HUES6 (cell line): ENCODE measurements at regions not wholly inside any gene's neighbourhood (a gene's known extent, or its start where the extent isn't known, plus 50 kb on each side); places are given as distances from the start of the nearest gene placed in this dataset.
A peak's percentile ranks its signal among the peaks of the same experiment; 100 is the strongest.

Experiments used
- H3K27ac ChIP-seq: 2 replicates; pipeline ENCODE4 v1.7.0; 2013; ENCODE audit warnings: low read depth, mild to moderate bottlenecking, low read length, inconsistent platforms
- H3K27me3 ChIP-seq: 2 replicates; pipeline ENCODE4 v1.6.1; 2013; ENCODE audit warnings: low read length; ENCODE audit not compliant: control insufficient read depth, insufficient read depth
- H3K36me3 ChIP-seq: 2 replicates; pipeline ENCODE4 v1.6.1; 2013; ENCODE audit warnings: low read length; ENCODE audit not compliant: control insufficient read depth, insufficient read depth
- H3K4me1 ChIP-seq: 2 replicates; pipeline ENCODE4 v1.6.1; 2013; ENCODE audit warnings: low read length; ENCODE audit not compliant: control insufficient read depth, insufficient read depth
- H3K4me3 ChIP-seq: 2 replicates; pipeline ENCODE4 v1.5.1; 2013; ENCODE audit warnings: low read depth, low read length
- H3K9ac ChIP-seq: one replicate; pipeline ENCODE4 v1.6.1; 2013; ENCODE audit warnings: mild to moderate bottlenecking, low read length
- H3K9me3 ChIP-seq: 2 replicates; pipeline ENCODE4 v1.6.1; 2013; ENCODE audit warnings: low read depth, low read length; ENCODE audit not compliant: control insufficient read depth, insufficient read depth

GRCh38 chr5:39730699-39731098 is 305.9 kb upstream of the DAB2 start:
- no peak overlapping the region for H3K4me3 ChIP-seq
- H3K9ac ChIP-seq: no peak overlapping the region
- no peaks in the 10 kb centered on the region for H3K9me3 ChIP-seq
- H3K36me3 ChIP-seq: no peaks in the 10 kb centered on the region
- no peaks in the 10 kb centered on the region for H3K27me3 ChIP-seq
- H3K27ac ChIP-seq: no peak overlapping the region
- no peaks in the 10 kb centered on the region for H3K4me1 ChIP-seq

- Histone ChIP-seq H3K9me3 (no peaks in the 10 kb centered on the region), H3K4me3 (no peak overlapping the region), H3K4me1 (no peaks in the 10 kb centered on the region), H3K27me3 (no peaks in the 10 kb centered on the region), H3K9ac (no peak overlapping the region), H3K27ac (no peak overlapping the region), H3K36me3 (no peaks in the 10 kb centered on the region)
Measured at GRCh38 chr5:39730006-39730405, 305.2 kb upstream of the DAB2 start.

DNA sequence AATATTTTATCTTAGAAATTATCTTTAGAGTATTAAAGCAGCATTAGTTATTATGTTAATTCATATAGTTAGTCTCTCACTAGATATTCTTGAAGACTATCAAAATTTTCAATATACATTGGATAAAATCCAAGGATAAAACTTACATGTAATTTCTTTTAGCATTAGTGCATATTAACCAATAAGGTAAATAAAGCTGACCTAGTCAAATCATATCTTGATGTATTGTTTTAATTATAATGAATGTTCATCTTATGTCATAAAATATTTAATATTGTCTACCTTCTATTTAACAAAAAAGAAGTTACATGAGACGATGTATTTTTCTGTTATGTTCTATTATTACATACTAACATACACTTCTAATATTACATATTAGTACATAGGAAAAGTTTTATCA is 301.7 kb upstream of the DAB2 start:
- no peak overlapping the region for H3K27ac ChIP-seq
- H3K9me3 ChIP-seq: no peaks in the 10 kb centered on the region

DNA sequence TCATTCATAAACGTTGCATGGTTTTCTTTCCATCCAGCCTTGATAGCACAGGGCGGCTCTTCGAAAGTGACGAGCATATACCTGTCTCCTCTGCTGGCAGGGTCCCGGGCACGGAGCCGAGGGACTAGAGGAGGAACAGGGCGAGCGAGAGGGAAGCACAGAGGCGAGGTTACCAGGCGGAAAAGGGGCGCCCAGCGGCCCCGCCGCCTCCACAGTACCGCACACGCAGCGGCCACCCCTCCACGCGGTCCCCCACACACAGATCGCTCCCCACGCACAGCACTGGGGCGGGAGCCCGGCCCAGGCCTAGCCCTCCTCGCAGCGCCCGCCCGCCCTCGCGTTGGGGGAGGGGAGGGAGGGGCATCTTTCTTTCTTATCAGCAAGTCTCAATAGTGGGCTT is 296.6 kb upstream of the DAB2 start:
- H3K27ac ChIP-seq: no peak overlapping the region
- H3K4me1 ChIP-seq: peaks cover 4% of the 10 kb centered on the region
- no peaks in the 10 kb centered on the region for H3K9me3 ChIP-seq
- H3K4me3 ChIP-seq: no peak overlapping the region
- no peaks in the 10 kb centered on the region for H3K36me3 ChIP-seq
- no peak overlapping the region for H3K9ac ChIP-seq
- no peaks in the 10 kb centered on the region for H3K27me3 ChIP-seq

More for the DNA sequence above, 301.7 kb upstream of the DAB2 start:
- Histone ChIP-seq H3K4me3 (no peak overlapping the region), H3K4me1 (no peaks in the 10 kb centered on the region), H3K36me3 (no peaks in the 10 kb centered on the region), H3K27me3 (no peaks in the 10 kb centered on the region), H3K9ac (no peak overlapping the region)

DNA sequence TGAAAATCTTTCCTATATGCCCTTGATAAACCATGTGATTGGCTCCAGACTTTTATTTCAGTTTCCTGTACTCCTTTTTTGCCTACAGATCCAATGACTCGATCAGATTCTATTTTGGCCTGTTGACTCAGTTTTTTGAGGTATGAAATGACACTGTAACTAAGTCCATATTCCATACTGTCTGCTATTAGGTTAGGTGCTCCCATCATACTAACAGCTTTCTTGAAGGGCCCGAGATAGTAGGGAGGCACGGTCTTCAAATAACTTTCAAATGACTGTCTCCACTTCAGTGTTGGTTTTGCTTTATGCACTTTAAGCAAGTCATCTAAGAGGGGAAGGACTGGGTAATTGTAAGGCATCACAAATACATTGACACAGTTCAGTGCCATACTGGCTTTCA is 295.4 kb upstream of the DAB2 start:
- H3K9ac ChIP-seq: no peak overlapping the region
- H3K27ac ChIP-seq: no peak overlapping the region
- H3K4me3 ChIP-seq: no peak overlapping the region
- H3K27me3 ChIP-seq: no peaks in the 10 kb centered on the region
- no peaks in the 10 kb centered on the region for H3K36me3 ChIP-seq
- H3K4me1 ChIP-seq: peaks cover 4% of the 10 kb centered on the region
- no peaks in the 10 kb centered on the region for H3K9me3 ChIP-seq

DNA sequence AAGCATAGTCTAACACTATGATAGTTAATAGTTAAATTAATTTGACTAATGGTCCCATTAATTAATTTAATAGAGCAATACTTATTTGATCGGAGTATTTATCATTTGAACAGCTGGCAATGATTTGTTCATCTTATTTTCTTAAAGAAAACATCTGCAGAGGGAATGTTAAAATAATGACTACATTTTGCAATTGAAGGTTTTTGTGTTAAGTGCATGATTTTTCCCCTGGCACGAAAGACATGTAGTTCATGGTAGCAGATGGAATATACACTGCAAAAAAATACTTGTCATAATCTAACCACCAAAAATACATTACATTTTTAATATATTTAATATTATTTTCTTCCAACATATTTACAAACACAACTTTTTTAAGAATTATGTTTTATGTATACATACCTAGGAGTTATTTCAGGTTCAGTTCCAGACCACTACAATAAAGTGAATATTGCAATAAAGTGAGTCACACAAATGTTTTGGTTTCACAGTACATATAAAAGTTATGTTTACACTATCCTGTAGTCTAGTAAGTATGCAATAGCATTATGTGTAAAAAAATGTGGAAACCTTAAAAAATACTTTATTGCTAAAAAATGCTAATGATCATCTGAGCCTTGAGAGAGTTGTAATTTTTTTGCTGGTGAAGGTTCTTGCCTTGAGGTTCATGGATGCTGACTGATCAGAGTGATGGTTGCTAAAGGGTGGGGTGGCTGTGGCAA is 292.6 kb upstream of the DAB2 start:
- Histone ChIP-seq H3K27me3 (no peaks in the 10 kb centered on the region), H3K36me3 (no peaks in the 10 kb centered on the region), H3K4me3 (no peak overlapping the region), H3K9ac (no peak overlapping the region), H3K4me1 (peaks cover 4% of the 10 kb centered on the region), H3K27ac (peak overlapping the region; percentile 5; the same call in 1 of the 2 replicates), H3K9me3 (no peaks in the 10 kb centered on the region)

GRCh38 chr5:39716532-39717028 is 291.8 kb upstream of the DAB2 start:
- Histone ChIP-seq H3K4me3 (no peak overlapping the region), H3K27me3 (no peaks in the 10 kb centered on the region), H3K27ac (peak overlapping the region; percentile 5; the same call in 1 of the 2 replicates), H3K4me1 (peaks cover 4% of the 10 kb centered on the region), H3K36me3 (no peaks in the 10 kb centered on the region), H3K9me3 (no peaks in the 10 kb centered on the region), H3K9ac (no peak overlapping the region)

- Histone ChIP-seq H3K36me3 (no peaks in the 10 kb centered on the region), H3K4me1 (peaks cover 4% of the 10 kb centered on the region), H3K27me3 (no peaks in the 10 kb centered on the region), H3K9me3 (no peaks in the 10 kb centered on the region), H3K4me3 (no peak overlapping the region), H3K27ac (no peak overlapping the region), H3K9ac (no peak overlapping the region)
Measured at GRCh38 chr5:39714036-39714698, 289.4 kb upstream of the DAB2 start.

GRCh38 chr5:39713250-39713916 is 288.6 kb upstream of the DAB2 start:
- Histone ChIP-seq H3K4me3 (no peak overlapping the region), H3K27ac (no peak overlapping the region)

GRCh38 chr5:39712316-39713249 is 287.8 kb upstream of the DAB2 start:
- Histone ChIP-seq H3K4me1 (peaks cover 4% of the 10 kb centered on the region), H3K27me3 (no peaks in the 10 kb centered on the region), H3K36me3 (no peaks in the 10 kb centered on the region), H3K9me3 (no peaks in the 10 kb centered on the region), H3K9ac (no peak overlapping the region), H3K4me3 (no peak overlapping the region), H3K27ac (no peak overlapping the region)

More at GRCh38 chr5:39713250-39713916, 288.6 kb upstream of the DAB2 start:
- H3K27me3 ChIP-seq: no peaks in the 10 kb centered on the region
- no peaks in the 10 kb centered on the region for H3K36me3 ChIP-seq
- peaks cover 4% of the 10 kb centered on the region for H3K4me1 ChIP-seq
- H3K9ac ChIP-seq: no peak overlapping the region
- no peaks in the 10 kb centered on the region for H3K9me3 ChIP-seq
